GM21786 (cell line): ENCODE measurements at regions not wholly inside any gene's neighbourhood (a gene's known extent, or its start where the extent isn't known, plus 50 kb on each side); places are given as distances from the start of the nearest gene placed in this dataset.

Experiments used
- ATAC-seq: cut with Tn5 transposase; IDR thresholded peaks from one replicate; pipeline ENCODE4 v1.9.1; 2021; ENCODE audit not compliant: unreplicated experiment

GRCh38 chr16:85320677-85321385 is 208.6 kb upstream of the CIBAR2 start:
- no peak for ATAC-seq

GRCh38 chr16:85321509-85322271 is 209.4 kb upstream of the CIBAR2 start:
- no peak for ATAC-seq

GRCh38 chr16:85323230-85323960 is 211.1 kb upstream of the CIBAR2 start:
- ATAC-seq: no peak

GRCh38 chr16:85323961-85324253 is 211.6 kb upstream of the CIBAR2 start:
- no peak for ATAC-seq

GRCh38 chr16:85324488-85324887 is 212.2 kb upstream of the CIBAR2 start:
- no peak for ATAC-seq

GRCh38 chr16:85326113-85326793 is 214.0 kb upstream of the CIBAR2 start:
- ATAC-seq: no peak

- no peak for ATAC-seq
Observed at GRCh38 chr16:85326794-85327181, 214.5 kb upstream of the CIBAR2 start.

- no peak for ATAC-seq
Observed at GRCh38 chr16:85327731-85328675, 215.7 kb upstream of the CIBAR2 start.

- ATAC-seq: no peak
Observed at GRCh38 chr16:85328676-85329058, 216.4 kb upstream of the CIBAR2 start.

GRCh38 chr16:85329059-85329812 is 217.0 kb upstream of the CIBAR2 start:
- ATAC-seq: no peak

- no peak for ATAC-seq
Observed at GRCh38 chr16:85330006-85330693, 217.9 kb upstream of the CIBAR2 start.

GRCh38 chr16:85330694-85331188 is 218.5 kb upstream of the CIBAR2 start:
- ATAC-seq: no peak

GRCh38 chr16:85331688-85332087 is 219.4 kb upstream of the CIBAR2 start:
- no peak for ATAC-seq

- no peak for ATAC-seq
Observed at GRCh38 chr16:85332175-85332574, 219.9 kb upstream of the CIBAR2 start.

GRCh38 chr16:85333337-85333736 is 221.1 kb upstream of the CIBAR2 start:
- ATAC-seq: no peak

GRCh38 chr16:85333744-85334640 is 221.7 kb upstream of the CIBAR2 start:
- ATAC-seq: no peak

- no peak for ATAC-seq
Observed at GRCh38 chr16:85334718-85335583, 222.7 kb upstream of the CIBAR2 start.
